ENCODE measurements at regions not wholly inside any gene's neighbourhood (a gene's known extent, or its start where the extent isn't known, plus 50 kb on each side); places are given as distances from the start of the nearest gene placed in this dataset.

- H3K27ac ChIP-seq (ENCODE audit: low read length), result no peak overlapping the region
- H3K27me3 ChIP-seq (ENCODE audit: control insufficient read depth, insufficient read depth, low read length), result no peaks in the 10 kb centered on the region
- TF ChIP-seq TCF7L2 (IDR thresholded peaks at IDR 0.05; ENCODE audit: low read depth, low read length) (no peak), REST (IDR thresholded peaks at IDR 0.05; ENCODE audit: insufficient read depth in 1 of 2, low read depth in 2 of 2, low read length in 1 of 2) (no peak), POLR2AphosphoS5 (IDR thresholded peaks at IDR 0.05; ENCODE audit: low read depth, low read length) (no peak), SIN3A (IDR thresholded peaks at IDR 0.05; ENCODE audit: borderline replicate concordance, insufficient read depth, low read depth, low read length) (no peak)
- TF ChIP-seq, protein P1, sequence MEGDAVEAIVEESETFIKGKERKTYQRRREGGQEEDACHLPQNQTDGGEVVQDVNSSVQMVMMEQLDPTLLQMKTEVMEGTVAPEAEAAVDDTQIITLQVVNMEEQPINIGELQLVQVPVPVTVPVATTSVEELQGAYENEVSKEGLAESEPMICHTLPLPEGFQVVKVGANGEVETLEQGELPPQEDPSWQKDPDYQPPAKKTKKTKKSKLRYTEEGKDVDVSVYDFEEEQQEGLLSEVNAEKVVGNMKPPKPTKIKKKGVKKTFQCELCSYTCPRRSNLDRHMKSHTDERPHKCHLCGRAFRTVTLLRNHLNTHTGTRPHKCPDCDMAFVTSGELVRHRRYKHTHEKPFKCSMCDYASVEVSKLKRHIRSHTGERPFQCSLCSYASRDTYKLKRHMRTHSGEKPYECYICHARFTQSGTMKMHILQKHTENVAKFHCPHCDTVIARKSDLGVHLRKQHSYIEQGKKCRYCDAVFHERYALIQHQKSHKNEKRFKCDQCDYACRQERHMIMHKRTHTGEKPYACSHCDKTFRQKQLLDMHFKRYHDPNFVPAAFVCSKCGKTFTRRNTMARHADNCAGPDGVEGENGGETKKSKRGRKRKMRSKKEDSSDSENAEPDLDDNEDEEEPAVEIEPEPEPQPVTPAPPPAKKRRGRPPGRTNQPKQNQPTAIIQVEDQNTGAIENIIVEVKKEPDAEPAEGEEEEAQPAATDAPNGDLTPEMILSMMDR (IDR thresholded peaks at IDR 0.05), result no peak
- no peaks in the 10 kb centered on the region for H3K36me3 ChIP-seq (ENCODE audit: control insufficient read depth, insufficient read depth, low read length)
- no peaks in the 10 kb centered on the region for H3K4me1 ChIP-seq (ENCODE audit: control insufficient read depth, insufficient read depth, low read length)
- ChIA-PET POLR2A (no interaction called here), CTCF (no interaction called here)
- BruUV-seq (replicated peaks), result no TSS peak
- in situ Hi-C loops (cut with HindIII; ENCODE audit: low pct_unique_long_range_greater_than_20kb, low sequenced_read_pairs), result no loop called here
- DNase-seq (ENCODE audit: low read depth, low spot score) (no peak), ATAC-seq (no peak)
- no peaks in the 10 kb centered on the region for H3K9me3 ChIP-seq (ENCODE audit: control insufficient read depth, insufficient read depth, low read depth, low read length)
- no peak overlapping the region for H3K4me3 ChIP-seq (ENCODE audit: low read depth in 2 of 2, low read length in 2 of 2)
- intact Hi-C loops (cut with micrococcal nuclease; ENCODE audit: unreplicated experiment), result no loop called here
Observed at GRCh38 chr3:174776123-174776522, 83.0 kb upstream of the NAALADL2 start.

GRCh38 chr3:174776636-174777035, 82.5 kb upstream of the NAALADL2 start:
- H3K4me3 ChIP-seq (ENCODE audit: low read depth in 2 of 2, low read length in 2 of 2), result no peak overlapping the region
- H3K4me1 ChIP-seq (ENCODE audit: control insufficient read depth, insufficient read depth, low read length), result no peaks in the 10 kb centered on the region
- ATAC-seq (no peak), DNase-seq (ENCODE audit: low read depth, low spot score) (no peak)
- ChIA-PET POLR2A (no interaction called here), CTCF (no interaction called here)
- H3K36me3 ChIP-seq (ENCODE audit: control insufficient read depth, insufficient read depth, low read length), result no peaks in the 10 kb centered on the region
- intact Hi-C loops (cut with micrococcal nuclease; ENCODE audit: unreplicated experiment) (no loop called here), in situ Hi-C loops (cut with HindIII; ENCODE audit: low pct_unique_long_range_greater_than_20kb, low sequenced_read_pairs) (no loop called here)
- no peaks in the 10 kb centered on the region for H3K9me3 ChIP-seq (ENCODE audit: control insufficient read depth, insufficient read depth, low read depth, low read length)
- no peaks in the 10 kb centered on the region for H3K27me3 ChIP-seq (ENCODE audit: control insufficient read depth, insufficient read depth, low read length)
- BruUV-seq (replicated peaks), result no TSS peak
- TF ChIP-seq, protein P1 (IDR thresholded peaks at IDR 0.05), result no peak
- no peak for TF ChIP-seq POLR2AphosphoS5 (IDR thresholded peaks at IDR 0.05; ENCODE audit: low read depth, low read length)
- no peak for TF ChIP-seq TCF7L2 (IDR thresholded peaks at IDR 0.05; ENCODE audit: low read depth, low read length)
- TF ChIP-seq SIN3A (IDR thresholded peaks at IDR 0.05; ENCODE audit: borderline replicate concordance, insufficient read depth, low read depth, low read length), result no peak
- TF ChIP-seq REST (IDR thresholded peaks at IDR 0.05; ENCODE audit: insufficient read depth in 1 of 2, low read depth in 2 of 2, low read length in 1 of 2), result no peak
- H3K27ac ChIP-seq (ENCODE audit: low read length), result no peak overlapping the region
